Sigmoid colon (tissue), 6 donors: ENCODE measurements at regions not wholly inside any gene's neighbourhood (a gene's known extent, or its start where the extent isn't known, plus 50 kb on each side); places are given as distances from the start of the nearest gene placed in this dataset.

ENCODE experiments used
- DNase-seq: peaks from one replicate; pipeline ENCODE4 v3.0.0-alpha.2; 2019
- H3K27ac ChIP-seq, 4 donors: fragments of 200-600 bp; sonication (generic); one replicate each; pipeline ENCODE4 v1.5.1; 2016 to 2019; ENCODE audit warnings: mild to moderate bottlenecking in 1 of 4
- H3K27me3 ChIP-seq, 3 donors: fragments of 200-600 bp; sonication (generic); one replicate each; pipeline ENCODE4 v1.5.1; 2019; ENCODE audit warnings: mild to moderate bottlenecking in 1 of 3
- H3K36me3 ChIP-seq, 4 donors: fragments of 200-600 bp; sonication (generic); one replicate each; pipeline ENCODE4 v1.5.1; 2016 to 2019
- H3K4me1 ChIP-seq, 4 donors: fragments of 200-600 bp; sonication (generic); one replicate each; pipeline ENCODE4 v1.5.1; 2017 to 2019
- H3K4me3 ChIP-seq, 4 donors: fragments of 200-600 bp; sonication (generic); one replicate each; pipeline ENCODE4 v1.5.1; 2017 to 2019; ENCODE audit warnings: mild to moderate bottlenecking in 2 of 4, moderate library complexity in 1 of 4
- H3K9me3 ChIP-seq, 4 donors: fragments of 200-600 bp in 3 of 4; sonication (generic) in 3 of 4; one replicate each; pipeline versions ENCODE4 v1.5.1 to v1.6.1; 2013 to 2019
- EP300 ChIP-seq, 4 donors: sonication (generic); formaldehyde crosslinking; IDR thresholded peaks; one replicate each; pipeline ENCODE4 v1.6.1; 2017; ENCODE audit warnings: antibody characterized with exemption in 4 of 4
- POLR2A ChIP-seq, 2 donors: fragments of 450-650 bp; IDR thresholded peaks; one replicate each; pipeline ENCODE4 v1.6.1; 2016; ENCODE audit warnings: antibody characterized with exemption in 2 of 2, mild to moderate bottlenecking in 2 of 2, moderate library complexity in 2 of 2
- POLR2AphosphoS5 ChIP-seq, 4 donors: sonication (generic); formaldehyde crosslinking; IDR thresholded peaks; one replicate each; pipeline ENCODE4 v1.6.1; 2017; ENCODE audit warnings: antibody characterized with exemption in 4 of 4
- WGBS, 2 donors: extraction: QIAGEN DNeasy Blood & Tissue Kit; methylation state at CpG; one replicate each; pipeline ENCODE4 v1.1.7; 2013; 5-methylcytosine and 5-hydroxymethylcytosine counted together
- intact Hi-C: fragments of 100-400 bp; cut with DNase I; formaldehyde crosslinking; loops from one replicate; pipeline ENCODE4 v1.15.1; 2023
- TF ChIP-seq, protein P1 (sequence below), 4 experiments: fragments of 450-650 bp in 3 of 4; fragments of 200-600 bp in 1 of 4; IDR thresholded peaks; one replicate each; pipeline ENCODE4 v1.5.1; 2016 to 2019; ENCODE audit warnings: antibody characterized with exemption in 4 of 4, mild to moderate bottlenecking in 3 of 4, moderate library complexity in 2 of 4
- donor health status: healthy with polysubstance abuse.
- donor health status: healthy.

GRCh38 chr13:74218291-74218690, 84.1 kb upstream of the KLF12 start:
- H3K27ac ChIP-seq = peak overlapping the region in 2 of 4 donors; percentile 13 to 48
- no peaks in the 10 kb centered on the region for H3K27me3 ChIP-seq
- WGBS, 2 donors = 87 to 88% methylated on average over 7 of the region's 7 CpGs
- no peaks in the 10 kb centered on the region for H3K9me3 ChIP-seq
- TF ChIP-seq POLR2AphosphoS5 (IDR thresholded peaks at IDR 0.05) (no peak), EP300 (IDR thresholded peaks at IDR 0.05) (no peak), POLR2A (IDR thresholded peaks at IDR 0.05) (no peak)
- TF ChIP-seq, protein P1, sequence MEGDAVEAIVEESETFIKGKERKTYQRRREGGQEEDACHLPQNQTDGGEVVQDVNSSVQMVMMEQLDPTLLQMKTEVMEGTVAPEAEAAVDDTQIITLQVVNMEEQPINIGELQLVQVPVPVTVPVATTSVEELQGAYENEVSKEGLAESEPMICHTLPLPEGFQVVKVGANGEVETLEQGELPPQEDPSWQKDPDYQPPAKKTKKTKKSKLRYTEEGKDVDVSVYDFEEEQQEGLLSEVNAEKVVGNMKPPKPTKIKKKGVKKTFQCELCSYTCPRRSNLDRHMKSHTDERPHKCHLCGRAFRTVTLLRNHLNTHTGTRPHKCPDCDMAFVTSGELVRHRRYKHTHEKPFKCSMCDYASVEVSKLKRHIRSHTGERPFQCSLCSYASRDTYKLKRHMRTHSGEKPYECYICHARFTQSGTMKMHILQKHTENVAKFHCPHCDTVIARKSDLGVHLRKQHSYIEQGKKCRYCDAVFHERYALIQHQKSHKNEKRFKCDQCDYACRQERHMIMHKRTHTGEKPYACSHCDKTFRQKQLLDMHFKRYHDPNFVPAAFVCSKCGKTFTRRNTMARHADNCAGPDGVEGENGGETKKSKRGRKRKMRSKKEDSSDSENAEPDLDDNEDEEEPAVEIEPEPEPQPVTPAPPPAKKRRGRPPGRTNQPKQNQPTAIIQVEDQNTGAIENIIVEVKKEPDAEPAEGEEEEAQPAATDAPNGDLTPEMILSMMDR (IDR thresholded peaks at IDR 0.05) = no peak
- H3K4me3 ChIP-seq = no peak overlapping the region
- intact Hi-C loops = no loop called here
- H3K36me3 ChIP-seq = no peaks in the 10 kb centered on the region
- H3K4me1 ChIP-seq = peaks cover 0 to 12% (median 6%) of the 10 kb centered on the region in 4 donors
- no peak for DNase-seq

DNA sequence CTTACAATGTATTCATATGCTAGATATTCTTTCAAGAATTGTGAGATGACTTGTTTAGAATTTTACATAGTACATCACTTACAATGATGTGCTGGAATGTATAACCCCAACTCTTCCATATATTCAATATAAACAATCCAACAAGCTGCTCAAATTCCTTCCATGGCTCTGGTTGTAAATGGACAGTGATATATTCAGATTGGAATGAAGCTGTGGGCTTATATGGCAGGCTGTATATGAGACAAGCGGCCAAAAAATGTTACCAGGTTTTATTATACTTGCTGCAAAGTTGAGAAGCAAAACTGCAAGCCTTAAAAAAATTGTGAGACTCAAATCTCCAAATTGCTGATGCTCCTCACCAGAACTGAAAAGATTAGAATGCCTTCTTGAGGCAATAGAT, 83.6 kb upstream of the KLF12 start:
- Histone ChIP-seq H3K9me3 (no peaks in the 10 kb centered on the region), H3K4me1 (peaks cover 0 to 12% (median 6%) of the 10 kb centered on the region in 4 donors), H3K4me3 (no peak overlapping the region), H3K36me3 (no peaks in the 10 kb centered on the region), H3K27me3 (no peaks in the 10 kb centered on the region), H3K27ac (peak overlapping the region in 2 of 4 donors; percentile 13 to 48)
- DNase-seq = no peak
- 74 to 75% methylated on average over 1 of the region's 1 CpG for WGBS, 2 donors
- TF ChIP-seq POLR2A (IDR thresholded peaks at IDR 0.05) = no peak
- TF ChIP-seq, protein P1 (IDR thresholded peaks at IDR 0.05) = no peak
- TF ChIP-seq POLR2AphosphoS5 (IDR thresholded peaks at IDR 0.05) = no peak
- no peak for TF ChIP-seq EP300 (IDR thresholded peaks at IDR 0.05)
- intact Hi-C loops = no loop called here

DNA sequence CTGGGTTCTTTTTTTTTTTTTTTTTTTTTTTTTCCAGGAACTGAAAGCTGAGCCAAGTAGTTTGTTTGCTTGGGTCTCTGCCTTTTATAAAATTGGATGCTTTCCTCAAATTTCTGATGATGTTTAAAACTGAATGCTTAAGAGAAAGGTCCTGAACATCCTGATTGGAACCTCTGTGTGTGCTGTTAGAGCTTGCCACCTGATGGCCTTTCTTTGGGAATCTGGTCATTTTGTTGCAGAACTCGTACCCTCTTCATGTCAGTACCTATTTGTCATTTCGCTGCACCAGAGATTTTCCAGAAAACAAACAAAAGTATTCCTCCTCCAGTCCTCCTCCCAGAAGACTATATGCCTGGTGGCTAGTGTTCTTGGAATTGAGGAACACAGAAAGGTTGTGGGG, 81.2 kb upstream of the KLF12 start:
- no peak overlapping the region for H3K4me3 ChIP-seq
- no peaks in the 10 kb centered on the region for H3K27me3 ChIP-seq
- intact Hi-C loops = no loop called here
- H3K36me3 ChIP-seq = no peaks in the 10 kb centered on the region
- H3K27ac ChIP-seq = no peak overlapping the region
- no peaks in the 10 kb centered on the region for H3K9me3 ChIP-seq
- DNase-seq = no peak
- H3K4me1 ChIP-seq = peaks cover 0 to 15% (median 12%) of the 10 kb centered on the region in 4 donors
- TF ChIP-seq POLR2AphosphoS5 (IDR thresholded peaks at IDR 0.05) = no peak
- TF ChIP-seq, protein P1 (IDR thresholded peaks at IDR 0.05) = no peak
- TF ChIP-seq POLR2A (IDR thresholded peaks at IDR 0.05) = no peak
- TF ChIP-seq EP300 (IDR thresholded peaks at IDR 0.05) = no peak
- WGBS, 2 donors = 88 to 93% methylated on average over 2 of the region's 2 CpGs

DNA sequence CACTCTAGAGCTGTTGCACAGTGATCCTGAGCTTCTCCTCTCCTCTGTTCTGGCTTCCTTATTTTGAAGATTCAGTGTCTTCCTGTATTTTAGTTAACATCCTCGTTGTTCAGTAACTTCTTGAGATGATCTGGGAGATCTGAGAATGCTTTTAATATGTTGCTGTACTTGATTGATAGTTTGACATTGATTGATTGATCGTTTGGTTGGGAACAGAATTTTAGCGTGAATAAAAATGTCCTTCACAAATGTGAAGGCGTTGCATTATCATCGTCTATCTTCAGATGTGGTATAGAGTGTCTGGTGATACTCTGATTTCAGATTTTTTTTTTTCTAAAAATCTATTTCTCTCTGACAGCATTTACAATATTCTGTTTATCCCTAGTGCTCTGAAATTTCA, 80.1 kb upstream of the KLF12 start:
- intact Hi-C loops = no loop called here
- TF ChIP-seq POLR2AphosphoS5 (IDR thresholded peaks at IDR 0.05) (no peak), EP300 (IDR thresholded peaks at IDR 0.05) (no peak), POLR2A (IDR thresholded peaks at IDR 0.05) (no peak)
- TF ChIP-seq, protein P1 (IDR thresholded peaks at IDR 0.05) = no peak
- no peaks in the 10 kb centered on the region for H3K9me3 ChIP-seq
- WGBS, 2 donors = 82 to 86% methylated on average over 5 of the region's 5 CpGs
- H3K36me3 ChIP-seq = no peaks in the 10 kb centered on the region
- peaks cover 0 to 16% (median 13%) of the 10 kb centered on the region in 4 donors for H3K4me1 ChIP-seq
- no peak overlapping the region for H3K27ac ChIP-seq
- DNase-seq = no peak
- H3K4me3 ChIP-seq = no peak overlapping the region
- H3K27me3 ChIP-seq = no peaks in the 10 kb centered on the region
